A673 (cell line): ENCODE measurements at regions not wholly inside any gene's neighbourhood (a gene's known extent, or its start where the extent isn't known, plus 50 kb on each side); places are given as distances from the start of the nearest gene placed in this dataset.

ENCODE experiments used
- BruUV-seq: library from RNA; stranded (reverse); fragments of 400-500 nt; replicated peaks from 2 replicates; lab custom pipeline; 2021; lab: Mats Ljungman, UMichigan
- CTCF ChIA-PET: fragments of 300-600 bp; sonication (Branson Sonifier 250); formaldehyde crosslinking; loops from one replicate; lab custom pipeline; 2022; ENCODE audit warnings: antibody characterized with exemption; lab: Charles Lee
- POLR2A ChIA-PET: fragments of 300-600 bp; sonication (Branson Sonifier 250); formaldehyde crosslinking; loops from one replicate; lab custom pipeline; 2022; ENCODE audit warnings: antibody characterized with exemption; ENCODE audit not compliant: low non-redundant PET; lab: Charles Lee
- DNase-seq: peaks from one replicate; pipeline ENCODE4 v3.0.0-alpha.2; 2015; ENCODE audit warnings: low spot score
- H3K27ac ChIP-seq: fragments of 200-600 bp; sonication (generic); 2 replicates; pipeline ENCODE4 v1.5.1; 2016; ENCODE audit warnings: mixed run types, low read depth, mild to moderate bottlenecking, mixed read lengths, antibody characterized with exemption, low read length; ENCODE audit not compliant: poor library complexity, severe bottlenecking
- H3K27me3 ChIP-seq: fragments of 200-600 bp; sonication (generic); replicated peaks from 2 replicates; pipeline ENCODE4 v1.6.1; 2017; ENCODE audit warnings: mixed run types, low read depth, mild to moderate bottlenecking, mixed read lengths, antibody characterized with exemption, low read length; ENCODE audit not compliant: insufficient read depth, poor library complexity
- H3K36me3 ChIP-seq: fragments of 200-600 bp; sonication (generic); 2 replicates; pipeline ENCODE4 v1.6.1; 2016; ENCODE audit warnings: mixed run types, mild to moderate bottlenecking, mixed read lengths, antibody characterized with exemption, low read length; ENCODE audit not compliant: insufficient read depth, poor library complexity, severe bottlenecking
- H3K4me1 ChIP-seq: fragments of 200-600 bp; sonication (generic); 2 replicates; pipeline ENCODE4 v1.6.1; 2017; ENCODE audit warnings: mixed run types, mild to moderate bottlenecking, mixed read lengths, antibody characterized with exemption, low read length; ENCODE audit not compliant: insufficient read depth, poor library complexity, severe bottlenecking
- H3K4me3 ChIP-seq: fragments of 200-600 bp; sonication (generic); 2 replicates; pipeline ENCODE4 v1.5.1; 2016; ENCODE audit warnings: low read depth, mixed run types, mild to moderate bottlenecking, mixed read lengths, low read length; ENCODE audit not compliant: poor library complexity, severe bottlenecking
- H3K9me3 ChIP-seq: fragments of 200-600 bp; sonication (generic); 2 replicates; pipeline ENCODE4 v1.6.1; 2016; ENCODE audit warnings: mixed run types, low read depth, mild to moderate bottlenecking, mixed read lengths, antibody characterized with exemption, low read length; ENCODE audit not compliant: poor library complexity, severe bottlenecking
- CTCF ChIP-seq: fragments of 300-800, 200-600 bp; sonication (generic); conservative IDR thresholded peaks from 2 replicates; pipeline ENCODE4 v1.5.1; 2017; ENCODE audit warnings: low read depth, mild to moderate bottlenecking, antibody characterized with exemption, low read length, moderate library complexity, mixed read lengths
- EZH2 ChIP-seq: fragments of 200-600 bp; sonication (generic); IDR thresholded peaks from 2 replicates; pipeline ENCODE4 v1.6.1; 2017; ENCODE audit warnings: borderline replicate concordance, low read depth, mild to moderate bottlenecking, mixed read lengths, antibody characterized with exemption, low read length; ENCODE audit not compliant: poor library complexity, severe bottlenecking
- intact Hi-C: fragments of 100-400 bp; cut with micrococcal nuclease; formaldehyde crosslinking; loops from one replicate; pipeline ENCODE4 v1.10.0; 2022; ENCODE audit not compliant: unreplicated experiment

GRCh38 chr6:27128311-27129094 lies 119.0 kb upstream of the PRSS16 start:
- no peaks in the 10 kb centered on the region for H3K36me3 ChIP-seq
- CTCF ChIA-PET: no interaction called here
- no peaks in the 10 kb centered on the region for H3K27me3 ChIP-seq
- TF ChIP-seq EZH2: no peak
- no peak for TF ChIP-seq CTCF
- no TSS peak for BruUV-seq
- DNase-seq: no peak
- no peak overlapping the region for H3K4me3 ChIP-seq
- POLR2A ChIA-PET: interaction anchor here (0.6 to 0.7 kb wide), 2 partner anchors 743 to 766 kb away, joined by 3 to 30 read pairs; no protein-coding TSS in a partner anchor
- intact Hi-C loops: no loop called here
- H3K9me3 ChIP-seq: no peaks in the 10 kb centered on the region
- no peak overlapping the region for H3K27ac ChIP-seq
- H3K4me1 ChIP-seq: peaks cover 33% of the 10 kb centered on the region

GRCh38 chr6:27129095-27129815 lies 118.2 kb upstream of the PRSS16 start:
- DNase-seq: no peak
- Histone ChIP-seq H3K9me3 (no peaks in the 10 kb centered on the region), H3K4me1 (peaks cover 33% of the 10 kb centered on the region), H3K27me3 (no peaks in the 10 kb centered on the region), H3K27ac (peak overlapping the region; percentile 96), H3K36me3 (no peaks in the 10 kb centered on the region), H3K4me3 (no peak overlapping the region)
- TF ChIP-seq CTCF: no peak
- TF ChIP-seq EZH2: no peak
- ChIA-PET POLR2A (interaction anchor here (0.7 kb wide), 1 partner anchor 742 kb away, joined by 3 read pairs; no protein-coding TSS in a partner anchor), CTCF (no interaction called here)
- no TSS peak for BruUV-seq
- intact Hi-C loops: no loop called here

- no TSS peak for BruUV-seq
- H3K4me3 ChIP-seq: no peak overlapping the region
- ChIA-PET CTCF (no interaction called here), POLR2A (no interaction called here)
- H3K27ac ChIP-seq: peak overlapping the region; percentile 96
- H3K4me1 ChIP-seq: peaks cover 33% of the 10 kb centered on the region
- no peak for DNase-seq
- H3K9me3 ChIP-seq: no peaks in the 10 kb centered on the region
- H3K27me3 ChIP-seq: no peaks in the 10 kb centered on the region
- TF ChIP-seq CTCF (no peak), EZH2 (no peak)
- intact Hi-C loops: loop anchor here (5.0 to 10.0 kb wide), 2 partner anchors 858 to 1105 kb away; a partner anchor contains a TSS
- no peaks in the 10 kb centered on the region for H3K36me3 ChIP-seq
Observed at GRCh38 chr6:27129917-27130316, 117.6 kb upstream of the PRSS16 start.
